Gastroesophageal sphincter (tissue), 4 donors: ENCODE measurements at regions not wholly inside any gene's neighbourhood (a gene's known extent, or its start where the extent isn't known, plus 50 kb on each side); places are given as distances from the start of the nearest gene placed in this dataset.

Experiments used
- ATAC-seq: fragments of 150-250 bp; one replicate; pipeline ENCODE4 v1.9.1; 2016; ENCODE audit warnings: mild to moderate bottlenecking, moderate library complexity
- H3K27ac ChIP-seq, 4 donors: fragments of 200-600 bp; sonication (generic) in 3 of 4; 1 replicate in 3 of 4; 2 replicates in 1 of 4; pipeline ENCODE4 v1.5.1; 2016 to 2019
- H3K27me3 ChIP-seq: fragments of 200-600 bp; sonication (generic); one replicate; pipeline ENCODE4 v1.5.1; 2019
- H3K36me3 ChIP-seq, 2 donors: fragments of 200-600 bp; sonication (generic); one replicate each; pipeline ENCODE4 v1.5.1; 2019; ENCODE audit warnings: control low read depth in 1 of 2
- H3K4me1 ChIP-seq, 3 donors: fragments of 200-600 bp; sonication (generic); 1 replicate in 2 of 3; 2 replicates in 1 of 3; pipeline ENCODE4 v1.5.1; 2016 to 2019; ENCODE audit warnings: control low read depth in 2 of 3
- H3K4me3 ChIP-seq, 2 donors: fragments of 200-600 bp; sonication (generic); one replicate each; pipeline ENCODE4 v1.5.1; 2019; ENCODE audit warnings: mild to moderate bottlenecking in 1 of 2, moderate library complexity in 1 of 2
- H3K9me3 ChIP-seq, 3 donors: fragments of 200-600 bp; sonication (generic); one replicate each; pipeline ENCODE4 v1.5.1; 2017 to 2019; ENCODE audit warnings: control low read depth in 2 of 3
- CTCF ChIP-seq, 4 experiments: fragments of 200-600 bp in 2 of 4; fragments of 450-650 bp in 2 of 4; sonication (generic) in 1 of 4; IDR thresholded peaks; one replicate each; pipeline ENCODE4 v1.5.1; 2017 to 2019; ENCODE audit warnings: antibody characterized with exemption in 4 of 4, mild to moderate bottlenecking in 2 of 4, moderate library complexity in 2 of 4
- EP300 ChIP-seq: sonication (generic); formaldehyde crosslinking; IDR thresholded peaks from one replicate; pipeline ENCODE4 v1.6.1; 2017; ENCODE audit warnings: antibody characterized with exemption, mild to moderate bottlenecking
- POLR2A ChIP-seq, 2 donors: fragments of 450-650 bp; IDR thresholded peaks; one replicate each; pipeline ENCODE4 v1.6.1; 2017; ENCODE audit warnings: antibody characterized with exemption in 2 of 2, mild to moderate bottlenecking in 2 of 2, moderate library complexity in 1 of 2
- POLR2AphosphoS5 ChIP-seq: sonication (generic); formaldehyde crosslinking; IDR thresholded peaks from one replicate; pipeline ENCODE4 v1.6.1; 2017; ENCODE audit warnings: antibody characterized with exemption
- WGBS, 2 donors: methylation state at CpG; one replicate each; pipeline ENCODE4 v1.1.5; 2018; ENCODE audit warnings: low coverage in 1 of 2; 5-methylcytosine and 5-hydroxymethylcytosine counted together

DNA sequence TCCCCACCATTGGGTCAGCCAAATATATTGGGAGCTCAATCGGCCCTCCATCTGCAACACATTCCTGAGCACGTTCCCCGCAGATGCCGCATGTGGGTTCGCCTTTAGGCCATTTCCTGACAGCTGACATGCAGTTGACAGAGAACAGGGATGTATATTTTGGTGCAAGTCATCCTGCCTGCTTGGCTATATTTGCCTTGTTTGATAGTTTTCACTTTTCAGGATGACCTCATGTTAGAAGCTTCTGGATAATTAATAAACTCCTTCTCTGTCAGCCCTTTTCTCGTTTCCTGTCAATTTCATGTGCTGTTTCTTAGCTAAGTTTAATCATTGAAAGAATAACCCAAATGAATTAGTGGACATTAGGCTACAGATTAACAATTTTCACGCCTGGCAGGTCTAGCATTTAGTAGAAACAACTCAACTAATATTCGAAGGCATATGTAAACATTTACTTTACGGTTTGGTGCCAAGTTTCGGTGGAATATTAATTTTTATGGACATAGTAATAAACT lies 105.8 kb upstream of the SLC5A12 start:
- peaks cover 0 to 14% (median 0%) of the 10 kb centered on the region in 3 donors for H3K9me3 ChIP-seq
- H3K27me3 ChIP-seq = no peaks in the 10 kb centered on the region
- no peak overlapping the region for H3K4me3 ChIP-seq
- WGBS, 2 donors = 8 to 21% methylated on average over 10 of the region's 10 CpGs
- TF ChIP-seq EP300 (no peak), POLR2AphosphoS5 (peak; percentile 86), CTCF (IDR thresholded peaks at IDR 0.05) (no peak), POLR2A (IDR thresholded peaks at IDR 0.05) (no peak)
- peak; percentile 35 for ATAC-seq
- H3K27ac ChIP-seq = peak overlapping the region; percentile 53 to 79 (median 68)
- no peaks in the 10 kb centered on the region for H3K36me3 ChIP-seq
- H3K4me1 ChIP-seq = peaks cover 3 to 21% (median 8%) of the 10 kb centered on the region in 3 donors

GRCh38 chr11:26828288-26828687 lies 106.4 kb upstream of the SLC5A12 start:
- ATAC-seq = peak; percentile 15
- Histone ChIP-seq H3K36me3 (no peaks in the 10 kb centered on the region), H3K27ac (peak overlapping the region in 3 of 4 donors; percentile 66 to 79 (median 70)), H3K4me3 (no peak overlapping the region), H3K4me1 (peaks cover 3 to 21% (median 8%) of the 10 kb centered on the region in 3 donors), H3K9me3 (peaks cover 0 to 13% (median 0%) of the 10 kb centered on the region in 3 donors), H3K27me3 (no peaks in the 10 kb centered on the region)
- WGBS, 2 donors = 17 to 18% methylated on average over 2 of the region's 2 CpGs
- TF ChIP-seq EP300 (no peak), POLR2A (IDR thresholded peaks at IDR 0.05) (no peak), CTCF (IDR thresholded peaks at IDR 0.05) (no peak), POLR2AphosphoS5 (peak; percentile 90)

GRCh38 chr11:26830218-26830617 lies 108.4 kb upstream of the SLC5A12 start:
- Histone ChIP-seq H3K36me3 (no peaks in the 10 kb centered on the region), H3K9me3 (no peaks in the 10 kb centered on the region), H3K27me3 (no peaks in the 10 kb centered on the region), H3K27ac (no peak overlapping the region), H3K4me3 (no peak overlapping the region), H3K4me1 (peaks cover 3 to 21% (median 8%) of the 10 kb centered on the region in 3 donors)
- TF ChIP-seq POLR2AphosphoS5 (no peak), EP300 (no peak), POLR2A (IDR thresholded peaks at IDR 0.05) (no peak)
- 67 to 95% methylated on average over 1 of the region's 1 CpG for WGBS, 2 donors
- ATAC-seq = no peak

DNA sequence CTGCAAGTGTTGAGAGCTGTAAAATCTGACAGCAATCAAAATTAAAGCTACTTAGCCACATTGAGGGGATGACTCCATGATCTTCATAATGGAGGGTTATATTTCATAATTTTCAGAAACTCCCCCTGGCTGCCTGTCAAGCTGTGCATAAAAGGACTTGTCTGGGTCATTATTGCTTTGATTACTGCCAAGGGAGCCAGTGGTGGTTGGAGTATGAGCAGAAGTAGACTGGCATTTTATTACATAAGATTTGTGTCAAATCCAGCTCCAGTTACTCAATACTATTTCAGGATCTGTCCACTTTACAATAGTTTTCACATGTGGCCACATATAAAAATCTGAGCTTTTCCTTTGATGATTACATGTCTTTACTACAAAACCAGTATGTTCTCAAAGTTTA lies 108.9 kb upstream of the SLC5A12 start:
- TF ChIP-seq EP300 (no peak), CTCF (IDR thresholded peaks at IDR 0.05) (no peak), POLR2AphosphoS5 (no peak), POLR2A (IDR thresholded peaks at IDR 0.05) (no peak)
- ATAC-seq = no peak
- H3K27ac ChIP-seq = no peak overlapping the region

DNA sequence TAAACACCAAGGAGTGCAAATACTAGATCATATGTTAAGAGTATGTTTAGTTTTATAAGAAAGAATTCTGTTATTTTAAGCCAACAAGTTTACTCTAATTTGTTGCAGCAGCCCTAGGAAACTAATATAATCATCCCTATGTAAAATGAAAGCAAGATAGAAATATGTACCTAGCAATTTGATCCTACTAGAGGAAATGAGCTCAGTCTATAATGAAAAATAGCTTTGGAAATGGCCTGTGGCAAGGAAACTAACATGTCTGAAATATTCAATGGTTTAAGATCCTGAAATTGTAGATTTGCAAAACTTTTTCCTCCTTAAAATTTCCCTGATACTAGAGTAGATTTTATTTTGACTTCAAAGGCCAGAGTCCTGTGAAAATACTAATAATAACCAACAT lies 112.7 kb upstream of the SLC5A12 start:
- Histone ChIP-seq H3K27ac (no peak overlapping the region), H3K9me3 (no peaks in the 10 kb centered on the region), H3K27me3 (no peaks in the 10 kb centered on the region), H3K4me1 (peaks cover 0 to 2% (median 0%) of the 10 kb centered on the region in 3 donors), H3K36me3 (no peaks in the 10 kb centered on the region), H3K4me3 (no peak overlapping the region)
- no peak for ATAC-seq
- TF ChIP-seq POLR2A (IDR thresholded peaks at IDR 0.05) (no peak), EP300 (no peak), POLR2AphosphoS5 (no peak), CTCF (IDR thresholded peaks at IDR 0.05) (no peak)

More for the DNA sequence above, 108.9 kb upstream of the SLC5A12 start:
- H3K9me3 ChIP-seq = no peaks in the 10 kb centered on the region
- no peaks in the 10 kb centered on the region for H3K27me3 ChIP-seq
- peaks cover 3 to 21% (median 8%) of the 10 kb centered on the region in 3 donors for H3K4me1 ChIP-seq
- H3K36me3 ChIP-seq = no peaks in the 10 kb centered on the region
- H3K4me3 ChIP-seq = no peak overlapping the region
